HG03565 (cell line): ENCODE measurements at regions not wholly inside any gene's neighbourhood (a gene's known extent, or its start where the extent isn't known, plus 50 kb on each side); places are given as distances from the start of the nearest gene placed in this dataset.
A peak's percentile ranks its signal among the peaks of the same experiment; 100 is the strongest.

Experiments
- ATAC-seq: cut with Tn5 transposase; IDR thresholded peaks from one replicate; pipeline ENCODE4 v1.9.1; 2021; ENCODE audit warnings: mild to moderate bottlenecking, moderate library complexity; ENCODE audit not compliant: unreplicated experiment

DNA sequence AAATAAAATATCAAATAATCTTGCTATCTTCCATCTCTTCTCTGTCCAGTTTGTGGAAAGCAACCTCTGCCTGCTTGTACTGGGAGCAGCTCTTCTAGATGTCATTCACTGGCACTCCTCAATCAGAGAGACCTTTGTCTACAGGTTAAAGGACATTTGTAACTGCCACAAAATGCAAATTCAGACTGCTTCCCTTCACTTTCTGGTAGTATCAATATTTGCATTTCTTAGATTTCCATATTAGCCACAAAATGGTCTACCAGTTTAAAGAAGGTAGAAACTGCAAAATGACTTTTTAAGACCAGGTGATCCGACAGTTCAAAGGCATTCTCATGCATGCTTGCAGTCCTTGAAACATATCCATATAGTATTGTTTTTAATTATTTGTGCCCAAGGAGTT lies 51.7 kb upstream of the RCN1 start:
- ATAC-seq: no peak

DNA sequence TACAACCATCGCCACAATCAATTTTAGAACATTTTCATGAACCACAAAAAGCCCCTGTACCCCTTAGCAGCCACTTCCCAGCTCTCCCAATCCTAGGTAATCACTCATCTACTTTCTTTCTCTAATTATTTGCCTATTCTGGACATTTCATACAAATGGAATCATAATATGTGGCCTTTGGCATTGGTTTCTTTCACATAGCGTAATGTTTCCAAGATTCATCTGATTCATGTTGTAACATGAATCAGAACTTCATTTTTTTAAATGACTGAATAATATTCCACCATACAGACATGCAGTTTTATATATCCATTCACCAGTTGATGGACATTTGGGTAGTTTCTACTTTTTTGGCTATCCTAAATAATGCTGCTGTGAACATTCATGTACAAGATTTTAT lies 56.2 kb upstream of the RCN1 start:
- ATAC-seq: no peak

DNA sequence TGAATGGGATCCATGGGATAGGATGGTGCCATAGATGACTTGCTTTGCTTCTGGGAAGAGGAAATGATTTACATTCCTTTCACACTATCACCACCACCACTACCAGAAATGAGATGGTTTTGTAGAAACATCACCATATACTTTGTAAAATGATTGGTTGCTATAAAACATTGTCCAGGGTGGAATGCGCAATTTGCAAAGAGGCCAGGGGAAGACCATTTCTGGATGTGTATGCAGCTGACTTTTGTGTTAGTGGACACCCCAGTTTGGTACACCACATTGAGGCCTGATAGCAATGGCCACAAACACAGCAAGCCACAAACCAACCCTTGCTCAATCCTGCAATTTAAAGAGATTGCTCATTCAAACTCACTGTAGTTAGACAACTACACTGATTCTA lies 56.7 kb upstream of the RCN1 start:
- no peak for ATAC-seq

DNA sequence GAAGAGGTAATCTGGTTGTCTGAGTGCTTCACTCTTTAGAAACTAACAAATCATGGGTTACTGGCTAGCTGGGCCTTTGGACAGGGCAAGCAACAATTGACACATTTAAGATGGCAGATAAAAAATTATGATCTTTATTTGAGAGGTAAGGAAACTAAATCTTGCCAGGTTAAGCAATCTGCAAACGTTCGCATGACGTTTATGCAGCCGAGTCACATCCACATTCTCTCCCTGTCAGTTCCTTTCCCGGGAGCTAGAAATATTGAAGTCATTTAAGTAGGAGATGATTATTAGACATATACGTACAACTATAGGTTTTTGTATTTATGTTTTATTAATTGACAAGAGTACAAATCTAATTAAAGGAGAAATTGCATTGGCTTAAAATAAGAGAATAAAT lies 57.4 kb upstream of the RCN1 start:
- no peak for ATAC-seq

GRCh38 chr11:32033067-32033466 lies 57.8 kb upstream of the RCN1 start:
- ATAC-seq: peak; percentile 33

- ATAC-seq: peak; percentile 44
Measured at GRCh38 chr11:32032478-32032877, 58.4 kb upstream of the RCN1 start.

GRCh38 chr11:32032052-32032451 lies 58.8 kb upstream of the RCN1 start:
- ATAC-seq: no peak

DNA sequence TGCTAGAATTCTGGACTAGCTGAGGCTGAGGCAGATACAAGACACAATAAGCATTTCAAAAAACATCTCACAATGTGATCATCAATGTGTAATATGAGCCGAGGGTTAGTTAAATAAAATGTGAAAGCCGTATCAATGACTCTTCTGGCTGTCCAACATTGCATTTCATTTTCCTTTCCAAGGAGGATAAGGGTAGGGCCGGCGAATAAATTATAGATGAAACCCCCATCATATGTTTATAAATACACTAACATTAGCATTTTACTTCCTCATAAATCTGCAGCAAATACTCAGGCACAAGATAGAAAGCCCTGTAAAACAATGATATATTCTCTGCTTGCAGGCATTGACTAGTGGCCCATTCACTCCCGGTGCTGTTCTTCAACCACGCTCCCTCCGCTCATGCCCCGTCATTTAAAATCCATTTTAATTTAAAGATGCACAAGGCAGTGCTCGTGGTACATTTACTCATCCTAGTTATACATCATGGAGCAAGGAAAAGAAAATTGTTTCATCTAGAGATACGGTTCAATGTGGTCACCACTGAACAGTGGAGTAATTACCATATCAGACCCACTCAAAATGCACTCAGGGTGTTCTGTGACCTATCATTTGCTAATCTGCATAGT lies 59.9 kb upstream of the RCN1 start:
- ATAC-seq: no peak

- no peak for ATAC-seq
Measured at GRCh38 chr11:32029721-32030120, 61.2 kb upstream of the RCN1 start.

DNA sequence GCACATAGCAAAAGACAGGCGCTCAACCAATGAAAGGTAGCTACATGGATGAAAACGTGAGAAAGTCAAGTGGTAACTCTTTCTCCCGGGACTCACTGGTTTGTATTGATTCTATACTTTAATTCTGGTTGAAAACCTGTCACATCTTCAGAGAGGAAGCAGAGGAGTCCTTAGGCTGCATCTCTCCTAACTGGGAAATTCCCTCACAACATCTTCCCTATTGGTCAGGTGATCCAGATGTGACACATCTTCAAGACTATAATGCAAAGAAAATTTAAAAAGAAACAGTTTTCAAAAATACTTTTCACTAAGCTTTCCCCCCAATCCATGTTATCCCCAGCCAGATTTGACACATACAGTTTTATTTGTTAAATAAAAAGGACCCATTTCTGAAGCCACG lies 62.7 kb upstream of the RCN1 start:
- no peak for ATAC-seq

DNA sequence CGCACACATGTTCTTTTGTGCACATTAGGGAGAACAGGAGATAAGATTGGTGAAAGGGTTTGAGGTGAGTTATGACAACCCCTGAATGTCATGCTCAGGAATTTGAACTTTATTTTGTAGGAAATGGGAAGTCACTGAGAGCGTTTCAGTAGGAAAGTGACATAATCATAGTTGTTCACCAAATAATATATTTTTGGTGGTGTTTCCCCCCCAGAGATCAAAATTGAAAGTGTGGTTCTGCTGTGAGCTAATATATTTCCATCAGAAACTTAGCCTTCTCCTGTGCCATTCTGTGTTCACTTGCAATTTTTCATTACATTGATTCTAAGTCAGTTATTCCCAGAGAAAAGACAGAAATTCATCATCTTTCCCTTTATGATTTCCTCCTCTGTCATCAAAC lies 64.1 kb upstream of the RCN1 start:
- ATAC-seq: no peak

- no peak for ATAC-seq
Measured at GRCh38 chr11:32024948-32025347, 65.9 kb upstream of the RCN1 start.

DNA sequence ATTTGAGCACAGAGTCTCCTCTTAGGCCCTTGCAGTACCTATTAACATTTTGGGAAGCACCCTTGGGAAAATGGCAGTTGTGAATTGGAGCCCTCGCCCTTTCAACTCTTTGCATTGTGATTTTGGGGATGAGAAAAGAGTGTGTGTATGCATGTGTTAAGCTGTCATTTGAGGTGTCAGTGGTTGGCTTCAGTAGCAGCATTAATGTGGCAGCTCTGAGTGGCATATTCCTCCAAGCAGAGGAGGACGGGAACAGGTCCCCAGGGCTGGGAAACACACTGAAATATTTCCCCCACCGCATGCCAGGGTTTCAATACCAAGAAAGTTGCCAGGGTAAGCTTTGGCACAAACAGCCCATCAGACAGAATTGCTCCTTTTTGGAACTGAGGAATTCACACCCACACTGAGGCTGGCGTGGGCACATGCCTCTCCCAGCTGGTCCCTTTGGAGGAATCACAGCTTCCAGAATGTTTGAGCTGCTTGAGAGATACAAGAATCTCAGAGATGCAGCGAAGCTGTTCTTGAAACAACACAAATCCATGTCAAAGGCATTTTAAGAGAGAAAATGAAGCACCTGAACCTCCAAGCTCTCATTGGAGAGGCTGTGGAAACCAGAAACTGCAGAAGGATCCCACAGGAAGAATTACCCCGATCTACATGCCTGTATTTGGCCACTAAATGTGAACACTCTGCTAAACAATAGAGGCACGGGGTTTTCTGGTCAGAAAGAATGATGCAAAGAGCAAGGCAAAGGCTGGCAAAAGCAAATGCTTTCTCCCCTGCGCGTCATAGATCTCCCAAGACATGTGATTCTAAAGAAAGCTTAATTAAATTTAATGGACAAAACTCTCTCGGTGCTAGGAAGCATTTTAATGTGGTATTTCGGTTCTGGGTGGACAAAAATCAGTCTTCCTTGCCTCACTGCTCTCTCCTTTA lies 67.2 kb upstream of the RCN1 start:
- ATAC-seq: no peak

DNA sequence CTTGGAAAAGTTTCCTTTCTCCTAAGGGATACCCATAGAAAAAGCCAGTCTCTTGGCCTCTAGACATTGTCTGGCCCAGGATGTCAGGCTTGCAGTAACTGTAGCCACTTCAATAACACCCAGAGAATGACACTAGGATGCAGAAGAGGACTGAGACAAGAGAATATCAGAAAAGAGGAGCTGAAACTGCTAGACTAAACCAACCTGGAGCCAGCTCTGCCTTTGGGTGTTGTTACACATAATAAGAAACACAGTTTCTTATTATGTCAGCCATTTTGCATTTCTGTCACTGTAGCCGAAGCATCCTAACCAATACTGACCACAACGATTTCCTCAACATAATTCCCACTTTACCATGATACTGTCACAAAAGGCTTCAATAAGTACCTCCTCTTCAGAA lies 72.2 kb upstream of the RCN1 start:
- ATAC-seq: peak; percentile 48

GRCh38 chr11:32016111-32016510 lies 74.8 kb upstream of the RCN1 start:
- ATAC-seq: no peak

DNA sequence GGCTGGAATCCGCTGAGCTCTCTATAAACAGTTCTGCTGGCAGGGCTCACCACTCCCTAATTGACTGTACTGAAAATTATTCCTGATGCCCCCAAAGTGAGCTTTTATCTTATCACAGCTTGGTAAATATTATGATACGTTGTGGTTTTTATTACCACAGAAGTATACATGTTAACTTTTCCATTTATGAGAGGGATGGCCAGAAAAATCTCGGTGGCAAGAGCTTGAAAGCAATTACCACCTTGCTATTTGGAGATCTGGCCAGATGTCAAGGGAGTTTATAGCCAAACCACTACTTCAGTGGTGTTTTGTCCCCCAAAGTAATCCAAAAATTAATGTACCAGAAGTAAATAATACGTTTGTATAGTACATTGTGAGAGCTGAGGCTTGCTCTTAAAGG lies 75.4 kb upstream of the RCN1 start:
- no peak for ATAC-seq

GRCh38 chr11:32013603-32014002 lies 77.3 kb upstream of the RCN1 start:
- ATAC-seq: no peak

DNA sequence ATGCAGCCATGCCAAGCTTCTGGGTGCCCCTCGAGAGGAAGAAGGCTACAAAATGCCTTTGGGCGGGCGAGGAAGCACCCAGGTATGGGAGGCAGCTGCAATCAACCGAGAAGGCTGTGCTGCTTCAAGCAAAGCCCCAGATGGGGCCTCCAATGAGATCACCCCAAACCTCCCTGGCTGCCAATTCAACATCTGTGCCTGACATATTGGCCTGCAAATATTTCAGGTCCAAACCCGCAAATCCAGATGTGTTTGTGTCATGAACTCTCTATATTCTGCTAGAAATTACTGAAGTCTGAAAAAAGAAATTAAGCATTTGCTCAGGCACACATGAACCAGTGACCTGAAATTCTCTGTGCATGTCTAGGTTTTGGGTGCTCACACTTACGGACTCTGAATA lies 78.8 kb upstream of the RCN1 start:
- ATAC-seq: no peak

DNA sequence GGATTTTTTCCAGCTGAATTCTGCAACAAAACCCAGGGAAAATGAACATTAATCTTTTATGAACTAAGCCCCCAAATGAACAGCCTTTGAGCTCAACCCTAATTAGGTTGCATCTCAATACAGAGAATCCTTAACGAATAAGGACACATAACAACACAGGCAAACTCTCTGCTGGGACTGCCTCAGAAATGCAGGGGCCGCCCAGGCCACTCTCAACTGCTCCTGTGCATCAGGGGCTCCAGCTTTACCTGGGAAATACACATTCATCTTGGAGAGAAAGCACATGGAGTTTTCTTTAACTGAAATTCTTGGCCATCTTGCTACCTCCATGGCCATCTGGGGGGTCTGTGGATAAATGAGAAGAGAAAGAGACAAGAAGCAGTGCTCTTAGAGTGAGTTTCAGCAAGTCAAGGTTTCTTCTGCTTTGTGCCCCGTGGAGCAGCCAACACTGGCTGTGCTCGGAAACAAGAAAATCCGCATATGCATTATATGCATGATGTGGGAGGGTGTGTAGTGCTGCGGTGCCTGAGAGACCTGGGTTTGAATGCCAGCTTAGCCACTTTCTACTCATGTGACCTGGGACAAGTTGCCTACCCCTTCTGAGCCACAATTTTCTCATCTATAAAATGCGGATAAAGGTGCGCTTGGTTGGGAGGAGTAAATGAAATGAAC lies 81.9 kb upstream of the RCN1 start:
- no peak for ATAC-seq

- peak; percentile 76 for ATAC-seq
Measured at GRCh38 chr11:32006799-32007388, 84.0 kb upstream of the RCN1 start.

GRCh38 chr11:32005786-32006416 lies 85.0 kb upstream of the RCN1 start:
- ATAC-seq: no peak
